ENCODE measurements at regions not wholly inside any gene's neighbourhood (a gene's known extent, or its start where the extent isn't known, plus 50 kb on each side); places are given as distances from the start of the nearest gene placed in this dataset.

DNA sequence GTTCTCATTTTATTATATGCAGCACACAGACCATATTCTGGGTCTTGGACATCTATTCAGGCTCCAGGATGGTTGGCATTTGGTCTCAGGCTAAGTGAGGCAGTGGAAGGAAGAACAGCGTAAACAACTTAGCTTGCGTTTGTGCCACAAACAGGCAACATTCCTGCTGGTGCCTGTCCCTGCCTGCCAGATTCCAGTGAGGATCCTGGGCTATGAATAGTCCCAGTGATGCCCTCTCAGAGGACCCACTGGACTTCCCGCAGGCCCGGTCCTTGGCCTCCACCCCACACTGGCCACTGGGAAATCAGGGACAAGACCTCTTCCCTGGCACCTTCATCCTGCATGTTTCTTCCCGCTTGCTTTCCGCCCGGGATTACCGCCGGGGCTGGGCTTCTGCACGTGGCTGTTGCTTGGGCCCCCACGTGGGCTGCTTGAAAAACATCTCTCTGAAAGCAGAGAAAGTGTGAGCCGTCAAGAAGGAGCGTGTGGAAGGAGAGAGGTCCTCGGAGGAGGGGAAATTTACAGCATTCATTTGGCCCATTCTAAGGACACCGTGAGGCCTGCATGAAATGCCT is 145.1 kb upstream of the WNT4 start:
- H3K4me3 ChIP-seq (ENCODE audit: low read depth, low read length) = no peak overlapping the region
- TF ChIP-seq, protein P1, sequence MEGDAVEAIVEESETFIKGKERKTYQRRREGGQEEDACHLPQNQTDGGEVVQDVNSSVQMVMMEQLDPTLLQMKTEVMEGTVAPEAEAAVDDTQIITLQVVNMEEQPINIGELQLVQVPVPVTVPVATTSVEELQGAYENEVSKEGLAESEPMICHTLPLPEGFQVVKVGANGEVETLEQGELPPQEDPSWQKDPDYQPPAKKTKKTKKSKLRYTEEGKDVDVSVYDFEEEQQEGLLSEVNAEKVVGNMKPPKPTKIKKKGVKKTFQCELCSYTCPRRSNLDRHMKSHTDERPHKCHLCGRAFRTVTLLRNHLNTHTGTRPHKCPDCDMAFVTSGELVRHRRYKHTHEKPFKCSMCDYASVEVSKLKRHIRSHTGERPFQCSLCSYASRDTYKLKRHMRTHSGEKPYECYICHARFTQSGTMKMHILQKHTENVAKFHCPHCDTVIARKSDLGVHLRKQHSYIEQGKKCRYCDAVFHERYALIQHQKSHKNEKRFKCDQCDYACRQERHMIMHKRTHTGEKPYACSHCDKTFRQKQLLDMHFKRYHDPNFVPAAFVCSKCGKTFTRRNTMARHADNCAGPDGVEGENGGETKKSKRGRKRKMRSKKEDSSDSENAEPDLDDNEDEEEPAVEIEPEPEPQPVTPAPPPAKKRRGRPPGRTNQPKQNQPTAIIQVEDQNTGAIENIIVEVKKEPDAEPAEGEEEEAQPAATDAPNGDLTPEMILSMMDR (IDR thresholded peaks at IDR 0.05; ENCODE audit: low read depth, low read length) = no peak

DNA sequence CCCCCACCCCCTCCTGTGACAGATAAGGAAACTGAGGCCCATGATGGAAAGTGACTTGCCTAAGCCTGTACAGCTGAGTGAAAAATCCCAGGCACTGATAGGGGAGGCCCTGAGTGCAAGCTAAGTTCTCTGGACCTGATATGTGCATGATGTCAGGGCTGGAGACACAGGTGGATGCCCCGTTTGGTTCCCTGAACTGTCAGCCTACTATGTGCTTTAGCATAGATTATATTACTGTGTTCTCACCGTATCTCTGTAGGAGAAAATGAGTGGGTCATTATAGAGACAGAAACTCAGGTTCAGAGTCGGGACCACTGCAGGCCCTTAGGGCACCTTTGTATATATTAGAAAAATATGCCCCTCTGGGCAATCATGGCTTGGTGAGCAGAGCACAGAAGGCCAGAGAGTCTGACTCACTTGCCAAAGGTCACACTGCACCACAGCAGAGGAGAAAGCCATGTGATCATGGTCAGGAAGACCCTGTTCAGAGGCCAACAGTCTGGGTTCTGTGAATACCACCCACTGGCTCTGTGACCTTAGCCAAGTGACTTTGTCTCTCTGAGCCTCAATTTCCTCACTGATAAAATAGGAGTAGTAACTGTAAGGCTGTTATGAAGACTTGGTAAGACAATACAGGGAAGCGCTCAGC is 145.8 kb upstream of the WNT4 start:
- TF ChIP-seq, protein P1 (IDR thresholded peaks at IDR 0.05; ENCODE audit: low read depth, low read length) = no peak
- no peak overlapping the region for H3K4me3 ChIP-seq (ENCODE audit: low read depth, low read length)

DNA sequence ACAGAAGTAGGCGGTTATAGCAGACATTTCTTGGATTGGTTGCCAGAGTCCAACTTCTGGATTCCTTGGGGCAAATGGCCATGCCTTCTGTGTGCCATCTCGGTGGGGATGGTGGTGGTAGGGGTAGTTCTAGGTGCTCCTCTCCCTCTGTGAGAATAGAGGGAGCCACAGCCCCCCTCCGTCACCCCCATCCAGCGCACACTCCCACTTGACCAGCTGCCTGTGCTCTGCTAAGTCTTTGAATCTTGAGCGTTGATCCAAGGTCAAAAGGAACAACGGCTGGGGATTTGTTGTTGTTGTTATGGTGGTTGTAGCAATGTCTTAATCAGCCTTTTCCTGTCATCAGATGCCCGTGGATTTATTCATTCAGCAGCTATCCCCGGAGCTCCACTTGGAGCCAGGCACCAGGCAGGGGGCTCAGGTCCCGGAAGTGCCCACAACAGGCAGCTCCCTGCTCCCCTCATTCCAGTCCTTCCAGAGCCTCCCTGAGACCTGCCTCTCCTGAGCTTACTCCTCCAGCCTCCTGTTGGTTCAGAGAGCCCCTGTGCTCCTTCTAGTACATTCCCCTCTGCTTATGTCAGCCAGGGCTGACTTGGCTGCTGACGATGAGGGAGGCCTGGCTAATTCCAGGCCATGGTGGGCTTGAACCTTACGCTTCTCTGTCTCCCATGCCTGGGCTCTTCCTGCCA is 146.6 kb upstream of the WNT4 start:
- TF ChIP-seq, protein P1 (IDR thresholded peaks at IDR 0.05; ENCODE audit: low read depth, low read length) = no peak
- H3K4me3 ChIP-seq (ENCODE audit: low read depth, low read length) = no peak overlapping the region

DNA sequence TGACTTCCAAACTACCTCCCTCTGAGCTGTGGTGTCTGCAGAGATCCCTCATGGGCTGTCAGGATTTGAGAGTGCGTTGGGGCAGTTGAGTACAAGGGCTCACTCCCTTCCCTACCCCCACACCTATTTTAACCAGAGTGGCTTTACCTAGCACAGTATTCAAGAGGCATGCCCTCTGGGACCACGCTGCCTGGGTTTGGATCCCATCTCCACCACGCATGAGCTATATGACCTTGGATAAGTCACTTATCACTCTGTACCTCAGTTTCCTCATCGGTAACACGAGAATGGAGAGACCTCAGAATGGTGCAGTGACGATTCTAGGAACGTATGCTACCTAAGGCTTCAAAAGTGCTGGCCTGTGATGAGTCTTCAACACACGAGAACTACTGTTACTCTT is 147.3 kb upstream of the WNT4 start:
- no peak overlapping the region for H3K4me3 ChIP-seq (ENCODE audit: low read depth, low read length)
- TF ChIP-seq, protein P1 (IDR thresholded peaks at IDR 0.05; ENCODE audit: low read depth, low read length) = no peak

DNA sequence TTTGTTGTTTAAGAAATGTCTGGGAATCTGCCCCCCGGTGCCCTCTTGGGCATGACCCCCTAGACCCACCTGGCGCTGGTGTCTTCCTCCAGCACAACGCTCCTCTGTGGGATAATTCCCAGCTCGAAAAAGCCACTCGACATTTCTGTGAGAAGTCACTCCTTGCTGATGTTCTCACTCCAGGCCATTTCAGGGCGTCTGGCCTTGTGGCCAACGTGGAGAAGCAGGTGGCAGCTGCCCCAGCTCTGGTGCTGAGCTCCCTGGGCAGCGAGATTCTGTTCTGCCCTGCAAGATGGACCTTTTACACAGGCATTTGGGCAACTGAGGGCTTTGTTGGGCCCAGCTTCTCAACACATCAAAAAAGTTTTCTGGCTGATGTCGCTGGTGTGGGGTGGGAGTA is 147.7 kb upstream of the WNT4 start:
- no peak overlapping the region for H3K4me3 ChIP-seq (ENCODE audit: low read depth, low read length)
- TF ChIP-seq, protein P1 (IDR thresholded peaks at IDR 0.05; ENCODE audit: low read depth, low read length) = no peak

DNA sequence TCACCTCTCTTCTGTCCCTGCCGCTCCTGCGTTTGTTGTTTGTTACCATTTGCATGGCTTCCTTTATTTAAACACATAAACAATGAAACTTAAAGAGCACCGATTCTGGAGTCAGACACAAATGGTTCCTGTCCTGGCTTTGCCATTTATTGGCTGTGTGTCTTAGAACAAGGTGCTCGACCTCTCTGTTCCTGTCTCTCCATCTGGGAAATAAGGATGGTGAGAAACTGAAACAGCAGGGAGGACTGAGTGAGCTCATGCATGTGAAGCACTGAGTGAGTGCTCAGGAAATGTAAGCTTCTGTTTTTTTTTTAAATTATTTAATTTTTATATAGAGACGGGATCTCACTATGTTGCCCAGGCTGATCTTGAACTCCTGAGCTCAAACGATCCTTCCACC is 148.2 kb upstream of the WNT4 start:
- TF ChIP-seq, protein P1 (IDR thresholded peaks at IDR 0.05; ENCODE audit: low read depth, low read length) = no peak
- H3K4me3 ChIP-seq (ENCODE audit: low read depth, low read length) = no peak overlapping the region

DNA sequence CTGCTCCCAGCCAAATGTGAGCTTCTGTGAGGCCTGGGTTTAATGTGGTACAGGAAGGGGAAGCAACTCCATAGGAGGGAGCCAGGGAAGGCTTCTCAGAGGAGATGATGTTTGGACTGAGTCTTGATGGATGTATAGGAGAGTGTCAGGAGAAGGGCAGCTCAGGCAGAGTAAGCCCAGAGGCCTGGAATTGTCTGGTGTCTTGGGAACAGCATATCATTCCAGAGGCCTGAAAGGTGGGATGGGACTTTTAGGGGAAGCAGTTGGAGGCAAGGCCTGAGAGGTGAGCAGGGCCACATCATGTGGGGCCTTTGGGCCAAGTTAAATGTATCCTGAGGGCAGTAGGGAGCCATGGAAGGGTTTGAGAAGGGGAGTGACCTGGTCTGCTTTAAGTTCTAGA is 148.6 kb upstream of the WNT4 start:
- TF ChIP-seq, protein P1 (IDR thresholded peaks at IDR 0.05; ENCODE audit: low read depth, low read length) = no peak

More for the DNA sequence above, 148.6 kb upstream of the WNT4 start:
- H3K4me3 ChIP-seq (ENCODE audit: low read depth, low read length) = no peak overlapping the region
